SH-SY5Y (cell line): ENCODE measurements at regions not wholly inside any gene's neighbourhood (a gene's known extent, or its start where the extent isn't known, plus 50 kb on each side); places are given as distances from the start of the nearest gene placed in this dataset.

Source experiments
- GATA2 ChIP-seq: IDR thresholded peaks from 2 replicates; pipeline ENCODE4 v1.6.1; 2011; ENCODE audit warnings: mild to moderate bottlenecking, low read depth, low read length
- GATA3 ChIP-seq: IDR thresholded peaks from 2 replicates; pipeline ENCODE4 v1.6.1; 2011; ENCODE audit warnings: low read depth, mild to moderate bottlenecking, low read length, moderate library complexity

GRCh38 chr2:220626603-220627002 lies 945.5 kb downstream of the EPHA4 start:
- TF ChIP-seq GATA3 (no peak), GATA2 (no peak)

- no peak for TF ChIP-seq GATA2
- TF ChIP-seq GATA3, result no peak
Observed at GRCh38 chr2:220628252-220628651, 943.9 kb downstream of the EPHA4 start.

DNA sequence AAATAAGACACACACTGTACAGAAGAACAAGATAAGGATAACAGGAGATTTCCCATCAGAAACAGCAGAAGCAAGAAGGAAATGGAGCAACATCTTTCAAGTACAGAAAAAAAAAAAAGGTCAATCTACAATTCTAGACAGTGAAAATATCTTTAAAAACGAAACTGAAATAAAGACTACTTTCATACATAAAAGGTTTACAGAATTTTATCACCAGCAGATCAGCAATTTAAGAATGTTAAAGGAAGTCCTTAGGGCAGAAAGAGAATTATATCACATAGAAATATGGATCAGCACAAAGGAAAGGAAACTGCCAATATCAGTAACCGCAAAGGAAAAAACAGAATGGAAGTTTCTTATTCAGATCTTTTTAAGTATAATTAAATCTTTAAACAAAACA lies 931.0 kb downstream of the EPHA4 start:
- TF ChIP-seq GATA3 (no peak), GATA2 (no peak)

- TF ChIP-seq GATA2, result no peak
- no peak for TF ChIP-seq GATA3
Observed at GRCh38 chr2:220646424-220646823, 925.7 kb downstream of the EPHA4 start.

DNA sequence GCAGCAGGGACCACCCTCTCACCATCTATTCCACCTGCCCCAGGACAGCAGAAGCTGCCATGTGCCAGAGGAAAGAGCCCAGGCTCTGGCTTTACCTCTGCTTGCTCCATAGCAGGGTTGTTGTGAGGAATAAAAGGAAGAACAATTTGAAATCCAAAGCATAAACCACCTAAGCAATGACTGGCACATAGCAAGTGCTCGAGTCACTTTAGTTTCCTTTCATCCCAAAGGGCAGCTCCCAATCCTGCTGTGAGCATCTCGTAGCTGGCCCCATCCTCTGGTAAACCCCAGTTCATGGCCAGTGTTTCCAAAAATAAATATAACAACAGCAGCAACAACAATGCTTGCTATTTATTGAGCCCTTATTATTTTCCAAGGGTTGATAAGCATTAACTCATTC lies 923.5 kb downstream of the EPHA4 start:
- no peak for TF ChIP-seq GATA3
- no peak for TF ChIP-seq GATA2

DNA sequence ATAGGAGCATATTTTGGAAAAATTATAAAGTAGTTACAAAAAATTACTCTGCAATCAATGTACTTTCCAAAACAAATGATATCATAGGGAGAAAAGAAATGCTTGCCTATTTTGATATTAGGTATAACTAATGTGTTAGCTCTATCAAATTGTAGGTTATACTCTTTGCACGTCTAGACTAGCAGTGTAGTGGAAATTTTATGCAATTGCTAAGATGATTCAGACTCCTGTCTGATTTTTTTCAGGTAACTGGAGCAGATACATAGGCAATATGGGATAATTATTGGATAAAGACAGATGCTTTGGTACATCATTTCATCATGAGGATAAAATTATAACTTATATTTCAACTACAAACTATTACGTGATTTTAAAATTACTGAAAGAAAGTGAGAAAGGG lies 918.3 kb downstream of the EPHA4 start:
- no peak for TF ChIP-seq GATA3
- TF ChIP-seq GATA2, result no peak

- no peak for TF ChIP-seq GATA3
- no peak for TF ChIP-seq GATA2
Observed at GRCh38 chr2:220654322-220654721, 917.8 kb downstream of the EPHA4 start.

GRCh38 chr2:220660277-220661145 lies 911.6 kb downstream of the EPHA4 start:
- TF ChIP-seq GATA2, result no peak
- TF ChIP-seq GATA3, result no peak

DNA sequence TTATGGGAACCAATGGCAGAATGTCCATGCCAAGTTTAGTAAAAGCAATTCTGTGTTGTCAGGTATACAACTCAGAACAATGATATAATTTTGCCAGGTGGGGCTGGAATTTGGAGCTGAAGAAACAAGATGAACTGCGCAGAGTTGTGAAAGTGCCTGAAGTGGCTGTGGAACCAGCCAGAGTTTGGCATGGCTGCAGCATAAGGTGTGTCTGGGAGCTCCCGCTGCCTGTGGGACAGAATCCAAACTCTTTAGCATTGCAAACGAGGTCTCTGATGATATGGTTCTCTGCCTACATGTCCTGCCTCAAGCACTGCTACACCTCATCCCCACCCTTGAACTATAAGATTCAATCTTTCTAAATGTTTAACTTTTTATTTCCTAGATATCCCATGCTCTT lies 909.7 kb downstream of the EPHA4 start:
- TF ChIP-seq GATA3 (no peak), GATA2 (no peak)

DNA sequence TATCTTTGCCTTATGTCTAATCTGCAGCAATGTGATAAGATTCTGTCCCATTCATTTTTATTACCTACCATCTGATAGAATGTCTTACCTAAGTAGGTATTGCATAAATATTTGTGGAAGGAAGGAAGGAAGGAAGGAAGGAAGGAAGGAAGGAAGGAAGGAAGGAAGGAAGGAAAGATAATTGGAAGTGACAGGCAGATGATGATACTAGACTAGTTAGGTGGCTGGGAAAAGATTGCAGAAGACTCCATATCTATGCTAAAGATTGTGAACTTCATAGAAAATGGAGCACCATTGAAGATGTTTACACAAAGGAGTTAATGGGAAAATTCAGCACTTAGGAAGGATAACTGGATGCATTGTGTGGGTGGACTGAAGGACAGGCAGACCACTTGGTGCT lies 909.0 kb downstream of the EPHA4 start:
- TF ChIP-seq GATA3 (no peak), GATA2 (no peak)

- TF ChIP-seq GATA3, result no peak
- TF ChIP-seq GATA2, result no peak
Observed at GRCh38 chr2:220664272-220665107, 907.6 kb downstream of the EPHA4 start.

DNA sequence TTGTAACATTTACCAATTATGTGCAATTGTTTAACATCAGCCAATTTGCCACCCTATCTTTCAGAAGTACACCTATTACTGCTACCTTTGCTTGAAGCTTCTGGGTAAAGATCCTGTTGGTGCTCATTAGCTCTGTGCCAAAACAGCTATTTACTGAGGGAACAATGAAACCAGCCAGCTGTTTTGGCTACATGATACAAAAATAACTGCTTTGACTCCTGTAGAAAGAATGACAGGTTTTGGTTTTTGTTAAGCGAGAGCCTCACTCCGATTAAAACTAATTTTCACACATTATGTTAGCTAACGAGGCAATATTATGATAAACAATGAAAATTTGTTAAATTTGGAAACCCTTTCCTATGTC lies 907.0 kb downstream of the EPHA4 start:
- TF ChIP-seq GATA2 (no peak), GATA3 (no peak)

DNA sequence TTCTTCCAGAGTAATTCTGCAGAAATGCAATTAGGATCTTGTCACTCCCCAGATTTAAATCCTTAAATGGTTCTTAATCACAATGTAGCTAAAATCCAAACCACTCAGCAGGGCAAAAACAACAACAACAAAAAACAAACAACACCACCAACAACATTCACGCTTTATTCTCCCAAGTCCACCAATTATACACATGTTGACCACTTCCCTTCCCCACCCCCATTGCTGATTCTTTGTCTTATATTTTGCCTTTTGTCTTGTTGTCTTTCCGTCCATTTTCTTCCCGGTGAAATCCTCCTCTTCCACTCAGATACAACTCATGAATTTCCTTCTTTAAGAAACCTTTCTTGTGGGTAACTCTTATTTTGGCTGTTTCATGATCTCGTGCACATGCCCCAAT lies 902.8 kb downstream of the EPHA4 start:
- TF ChIP-seq GATA2 (no peak), GATA3 (no peak)

GRCh38 chr2:220670511-220670910 lies 901.6 kb downstream of the EPHA4 start:
- TF ChIP-seq GATA2, result no peak
- TF ChIP-seq GATA3, result no peak
